NB4 (cell line): ENCODE measurements at regions not wholly inside any gene's neighbourhood (a gene's known extent, or its start where the extent isn't known, plus 50 kb on each side); places are given as distances from the start of the nearest gene placed in this dataset.

Experiments
- DNase-seq: peaks from one replicate; pipeline ENCODE4 v3.0.0; 2010; ENCODE audit warnings: low read depth
- H3K4me3 ChIP-seq: one replicate; pipeline ENCODE4 v1.5.1; 2011; ENCODE audit warnings: mild to moderate bottlenecking, low read depth, low read length, moderate library complexity
- MYC ChIP-seq: IDR thresholded peaks from 2 replicates; pipeline ENCODE4 v1.6.1; 2011; ENCODE audit warnings: low read depth, low read length
- POLR2A ChIP-seq: IDR thresholded peaks from 2 replicates; pipeline ENCODE4 v1.6.1; 2011; ENCODE audit warnings: mild to moderate bottlenecking; ENCODE audit not compliant: insufficient read length; ENCODE audit errors: extremely low read depth
- TF ChIP-seq, protein P1 (sequence below): IDR thresholded peaks from one replicate; pipeline ENCODE4 v1.5.1; 2012; ENCODE audit warnings: low read depth, low read length
- TF ChIP-seq, protein P2 (sequence below): IDR thresholded peaks from 2 replicates; pipeline ENCODE4 v1.6.1; 2011; ENCODE audit warnings: low read depth, low read length

DNA sequence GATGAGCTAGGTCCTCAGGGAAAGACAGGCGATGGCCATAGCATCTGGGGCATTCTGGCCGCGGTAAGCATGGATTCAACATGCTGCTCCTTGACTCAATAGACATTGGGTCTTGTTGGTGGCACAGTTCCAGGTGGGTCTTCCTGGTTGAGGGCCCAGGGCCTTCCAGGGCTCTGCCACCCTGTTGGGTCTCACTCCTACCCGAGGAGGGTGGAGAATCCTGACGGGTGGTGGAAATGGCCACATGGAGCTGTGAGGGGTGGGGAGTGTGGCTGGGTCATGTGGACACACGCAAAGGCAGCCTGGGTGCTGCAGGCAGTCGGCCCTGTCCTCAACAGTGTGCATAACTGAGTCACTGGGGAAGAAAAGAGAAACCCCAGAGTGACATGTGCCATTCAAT is 148.1 kb downstream of the KIF26A start:
- TF ChIP-seq, protein P1, sequence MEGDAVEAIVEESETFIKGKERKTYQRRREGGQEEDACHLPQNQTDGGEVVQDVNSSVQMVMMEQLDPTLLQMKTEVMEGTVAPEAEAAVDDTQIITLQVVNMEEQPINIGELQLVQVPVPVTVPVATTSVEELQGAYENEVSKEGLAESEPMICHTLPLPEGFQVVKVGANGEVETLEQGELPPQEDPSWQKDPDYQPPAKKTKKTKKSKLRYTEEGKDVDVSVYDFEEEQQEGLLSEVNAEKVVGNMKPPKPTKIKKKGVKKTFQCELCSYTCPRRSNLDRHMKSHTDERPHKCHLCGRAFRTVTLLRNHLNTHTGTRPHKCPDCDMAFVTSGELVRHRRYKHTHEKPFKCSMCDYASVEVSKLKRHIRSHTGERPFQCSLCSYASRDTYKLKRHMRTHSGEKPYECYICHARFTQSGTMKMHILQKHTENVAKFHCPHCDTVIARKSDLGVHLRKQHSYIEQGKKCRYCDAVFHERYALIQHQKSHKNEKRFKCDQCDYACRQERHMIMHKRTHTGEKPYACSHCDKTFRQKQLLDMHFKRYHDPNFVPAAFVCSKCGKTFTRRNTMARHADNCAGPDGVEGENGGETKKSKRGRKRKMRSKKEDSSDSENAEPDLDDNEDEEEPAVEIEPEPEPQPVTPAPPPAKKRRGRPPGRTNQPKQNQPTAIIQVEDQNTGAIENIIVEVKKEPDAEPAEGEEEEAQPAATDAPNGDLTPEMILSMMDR, result no peak
- TF ChIP-seq, protein P2, sequence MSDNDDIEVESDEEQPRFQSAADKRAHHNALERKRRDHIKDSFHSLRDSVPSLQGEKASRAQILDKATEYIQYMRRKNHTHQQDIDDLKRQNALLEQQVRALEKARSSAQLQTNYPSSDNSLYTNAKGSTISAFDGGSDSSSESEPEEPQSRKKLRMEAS, result no peak
- TF ChIP-seq POLR2A, result no peak
- TF ChIP-seq MYC, result no peak
- no peak overlapping the region for H3K4me3 ChIP-seq
- no peak for DNase-seq

DNA sequence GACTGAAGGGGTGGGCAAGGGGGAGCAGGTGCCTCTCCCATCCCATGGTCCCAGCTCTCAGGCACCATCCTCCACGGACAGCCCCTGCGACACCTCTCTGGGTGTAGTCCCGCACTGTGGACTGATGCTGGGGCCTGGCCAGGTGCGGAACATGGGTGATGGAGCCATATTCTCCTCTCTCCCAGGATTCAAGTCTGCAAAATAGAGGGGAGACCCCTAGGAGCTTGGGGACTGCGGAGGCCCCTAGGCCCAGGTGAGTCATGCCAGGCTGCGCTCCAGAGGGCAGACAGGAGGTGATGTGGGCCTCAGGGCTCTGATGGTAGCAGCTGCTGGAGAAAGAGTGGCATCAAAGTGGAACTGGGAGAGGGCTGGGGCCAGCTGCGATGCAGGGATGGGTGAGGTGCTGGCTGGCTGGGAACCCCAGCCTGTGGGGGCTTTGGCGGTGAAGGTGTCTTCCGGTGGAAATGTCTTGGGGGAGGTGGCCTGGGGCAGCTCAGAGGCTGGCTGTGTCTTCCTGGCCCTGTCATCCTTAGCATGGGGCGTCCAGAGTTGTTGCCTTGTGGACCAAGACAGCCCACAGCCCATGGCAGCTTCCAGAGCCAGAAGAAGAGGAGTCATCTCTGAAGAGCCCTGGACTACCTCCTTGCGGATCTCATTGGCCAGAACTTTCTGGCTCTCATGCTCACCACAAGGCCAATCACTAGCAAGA is 149.1 kb downstream of the KIF26A start:
- no peak for DNase-seq
- TF ChIP-seq, protein P2, result no peak
- TF ChIP-seq POLR2A (no peak), MYC (no peak)
- TF ChIP-seq, protein P1, result no peak
- H3K4me3 ChIP-seq, result no peak overlapping the region

DNA sequence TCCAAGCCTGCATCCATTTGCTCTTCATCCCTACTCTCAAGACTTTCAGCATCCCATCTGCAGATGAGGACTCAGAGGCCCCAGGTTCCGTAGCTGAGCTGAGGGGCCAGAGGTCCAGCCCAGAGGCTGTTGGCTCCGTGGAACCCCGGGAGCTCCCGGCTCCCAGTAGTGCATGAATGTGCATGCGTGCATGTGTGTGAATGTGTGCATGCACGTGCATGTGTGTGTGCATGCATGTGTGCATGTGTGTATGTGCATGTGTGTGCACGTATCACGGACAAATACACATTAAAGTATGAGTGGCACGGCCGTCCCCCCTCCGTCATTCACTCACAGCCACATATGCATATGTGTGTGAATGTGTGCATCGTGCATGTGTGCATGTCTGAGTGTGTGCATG is 149.9 kb downstream of the KIF26A start:
- DNase-seq, result no peak
- TF ChIP-seq POLR2A (no peak), MYC (no peak)
- TF ChIP-seq, protein P2, result no peak
- TF ChIP-seq, protein P1, result no peak

DNA sequence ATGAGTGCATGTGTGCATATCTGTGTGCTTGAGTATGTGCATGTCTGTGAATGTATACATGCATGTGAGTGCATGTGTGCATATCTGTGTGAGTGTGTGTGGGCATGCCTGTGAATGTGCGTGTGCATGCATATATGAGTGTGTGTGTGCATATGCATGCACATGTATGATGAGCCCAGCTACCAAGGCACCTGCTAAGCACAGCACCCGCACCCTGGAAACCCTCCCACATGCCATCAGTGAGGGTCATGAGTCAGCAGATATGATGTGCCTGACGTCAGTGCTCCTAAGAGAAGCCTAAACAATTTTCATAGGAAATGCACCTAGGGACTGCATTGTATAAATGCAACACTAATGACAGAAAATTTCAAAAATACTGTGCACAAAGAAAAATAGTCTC is 151.1 kb downstream of the KIF26A start:
- DNase-seq, result no peak
- no peak overlapping the region for H3K4me3 ChIP-seq
- TF ChIP-seq, protein P1, result no peak
- TF ChIP-seq POLR2A (no peak), MYC (no peak)
- TF ChIP-seq, protein P2, result no peak

More for the DNA sequence above, 149.9 kb downstream of the KIF26A start:
- H3K4me3 ChIP-seq, result no peak overlapping the region

DNA sequence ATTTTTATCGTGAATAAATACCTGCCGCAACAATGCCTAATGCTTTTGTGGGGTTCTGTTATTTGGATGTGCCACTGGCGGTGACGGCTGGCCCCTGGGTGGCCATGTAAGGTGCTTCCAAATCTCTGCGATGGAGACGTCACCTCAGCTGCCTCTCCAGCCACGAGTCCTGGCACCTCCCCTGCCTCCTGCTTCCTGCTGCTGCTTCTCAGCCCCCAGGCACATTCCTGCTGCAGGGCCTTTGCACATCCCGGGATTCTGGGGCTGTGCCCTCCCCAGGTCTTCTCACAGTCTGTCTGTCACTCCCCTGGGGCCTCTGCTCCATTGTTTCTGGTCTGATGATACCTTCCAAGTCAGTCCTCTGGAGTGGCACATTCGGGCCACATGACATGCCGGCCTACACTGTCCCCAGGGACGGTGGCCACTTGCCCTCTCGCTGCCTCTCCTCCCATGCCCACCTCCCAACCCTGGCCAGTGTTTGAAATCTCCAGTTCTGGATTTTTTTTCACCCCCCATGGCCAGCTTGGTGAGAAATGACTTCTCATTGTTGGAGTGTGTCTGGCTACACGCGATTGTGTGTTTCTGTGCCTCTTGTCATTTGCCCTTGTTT is 151.8 kb downstream of the KIF26A start:
- no peak overlapping the region for H3K4me3 ChIP-seq
- TF ChIP-seq POLR2A (no peak), MYC (no peak)
- TF ChIP-seq, protein P2, result no peak
- TF ChIP-seq, protein P1, result no peak
- no peak for DNase-seq
